ENCODE measurements at regions not wholly inside any gene's neighbourhood (a gene's known extent, or its start where the extent isn't known, plus 50 kb on each side); places are given as distances from the start of the nearest gene placed in this dataset.
"Not testable (repeated sequence)": the region's sequence is repeated elsewhere in the genome, so short reads cannot be mapped to it uniquely, and the experiment has no call there.

DNA sequence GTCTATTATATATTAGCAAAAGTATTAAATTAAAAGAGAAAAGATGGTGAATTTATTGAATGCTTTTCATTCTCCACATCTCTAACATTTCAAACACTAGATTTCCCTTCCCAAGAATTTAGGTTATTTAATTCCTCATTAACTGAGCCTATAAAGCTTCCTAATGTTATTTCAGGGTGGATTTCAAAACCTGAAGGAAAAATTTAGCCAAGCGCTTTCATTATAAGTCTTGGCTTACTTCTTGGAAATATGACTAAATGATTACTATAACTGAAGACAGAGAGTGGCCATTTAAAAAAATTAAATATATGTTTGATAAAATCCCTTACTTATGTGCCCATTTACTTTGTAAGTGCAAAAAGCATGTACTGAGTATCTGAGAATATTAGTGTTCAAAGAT lies 141.8 kb upstream of the ARSJ start:
- in situ Hi-C loops (cut with HindIII; ENCODE audit: low sequenced_read_pairs) = no loop called here
- no peak for DNase-seq (ENCODE audit: low read depth)
- TF ChIP-seq, protein P1, sequence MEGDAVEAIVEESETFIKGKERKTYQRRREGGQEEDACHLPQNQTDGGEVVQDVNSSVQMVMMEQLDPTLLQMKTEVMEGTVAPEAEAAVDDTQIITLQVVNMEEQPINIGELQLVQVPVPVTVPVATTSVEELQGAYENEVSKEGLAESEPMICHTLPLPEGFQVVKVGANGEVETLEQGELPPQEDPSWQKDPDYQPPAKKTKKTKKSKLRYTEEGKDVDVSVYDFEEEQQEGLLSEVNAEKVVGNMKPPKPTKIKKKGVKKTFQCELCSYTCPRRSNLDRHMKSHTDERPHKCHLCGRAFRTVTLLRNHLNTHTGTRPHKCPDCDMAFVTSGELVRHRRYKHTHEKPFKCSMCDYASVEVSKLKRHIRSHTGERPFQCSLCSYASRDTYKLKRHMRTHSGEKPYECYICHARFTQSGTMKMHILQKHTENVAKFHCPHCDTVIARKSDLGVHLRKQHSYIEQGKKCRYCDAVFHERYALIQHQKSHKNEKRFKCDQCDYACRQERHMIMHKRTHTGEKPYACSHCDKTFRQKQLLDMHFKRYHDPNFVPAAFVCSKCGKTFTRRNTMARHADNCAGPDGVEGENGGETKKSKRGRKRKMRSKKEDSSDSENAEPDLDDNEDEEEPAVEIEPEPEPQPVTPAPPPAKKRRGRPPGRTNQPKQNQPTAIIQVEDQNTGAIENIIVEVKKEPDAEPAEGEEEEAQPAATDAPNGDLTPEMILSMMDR (IDR thresholded peaks at IDR 0.05; ENCODE audit: low read depth, low read length, missing control alignments) = no peak
- no peak overlapping the region for H3K4me3 ChIP-seq (ENCODE audit: low read depth, low read length)

DNA sequence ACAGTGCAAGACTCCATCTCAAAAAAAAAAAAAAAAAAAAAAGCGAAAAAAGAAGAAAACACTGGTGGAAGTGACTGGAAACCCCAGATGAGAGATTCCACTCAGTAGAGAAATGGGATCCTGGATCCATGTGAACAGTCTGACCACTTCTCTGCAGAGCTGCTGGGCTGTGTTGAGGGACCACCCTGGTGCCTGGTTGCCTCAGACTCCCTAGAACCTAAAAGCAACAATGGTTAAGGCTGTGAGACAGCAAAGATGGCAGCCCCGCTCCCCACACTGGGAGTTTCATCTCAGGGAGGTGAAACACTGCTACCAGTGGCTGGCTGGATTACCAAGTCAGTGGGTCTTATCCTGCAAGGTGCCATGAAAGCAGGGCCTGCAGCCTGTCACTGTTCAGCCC lies 152.8 kb upstream of the ARSJ start:
- TF ChIP-seq, protein P1 (IDR thresholded peaks at IDR 0.05; ENCODE audit: low read depth, low read length, missing control alignments) = no peak
- no peak for DNase-seq (ENCODE audit: low read depth)
- in situ Hi-C loops (cut with HindIII; ENCODE audit: low sequenced_read_pairs) = no loop called here
- H3K4me3 ChIP-seq (ENCODE audit: low read depth, low read length) = no peak overlapping the region

DNA sequence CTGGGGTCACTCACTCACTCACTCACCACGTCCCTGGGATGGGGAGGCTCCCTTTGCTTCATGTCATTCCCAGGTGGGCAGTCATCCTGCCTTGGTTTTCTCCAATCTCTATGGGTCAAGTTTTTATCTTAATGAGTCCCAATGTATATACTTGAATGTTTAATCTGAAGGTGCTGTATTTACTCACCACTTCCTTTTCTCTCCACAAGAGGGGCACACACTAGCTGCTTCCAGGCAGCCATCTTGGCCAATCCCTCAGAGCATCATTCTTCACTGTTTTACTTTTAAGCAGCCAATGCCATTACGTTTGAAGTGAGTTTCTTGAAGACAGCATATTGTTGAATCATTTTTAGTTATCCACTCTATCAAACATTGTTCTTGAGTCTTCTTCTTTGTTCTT lies 153.4 kb upstream of the ARSJ start:
- TF ChIP-seq, protein P1 (IDR thresholded peaks at IDR 0.05; ENCODE audit: low read depth, low read length, missing control alignments) = peak; percentile 36
- no peak for DNase-seq (ENCODE audit: low read depth)
- no peak overlapping the region for H3K4me3 ChIP-seq (ENCODE audit: low read depth, low read length)
- in situ Hi-C loops (cut with HindIII; ENCODE audit: low sequenced_read_pairs) = no loop called here

DNA sequence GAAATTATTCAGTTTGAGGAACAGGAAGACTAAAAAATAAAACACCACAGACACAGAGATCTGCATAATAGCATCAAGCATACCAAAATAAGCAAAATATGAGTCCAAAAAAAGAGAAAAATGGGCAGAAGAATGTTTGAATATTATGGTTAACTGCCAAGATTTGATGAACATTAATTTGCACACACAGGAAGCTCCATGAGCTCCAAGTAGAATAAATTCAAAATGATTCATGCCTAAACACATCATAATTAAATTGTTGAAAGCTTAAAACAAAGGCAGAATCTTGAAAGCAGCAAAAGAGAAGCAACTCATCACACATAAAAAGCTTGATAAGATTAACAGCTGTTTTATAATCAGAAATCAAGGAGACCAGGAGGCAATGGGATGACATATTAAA lies 156.6 kb upstream of the ARSJ start:
- in situ Hi-C loops (cut with HindIII; ENCODE audit: low sequenced_read_pairs) = no loop called here
- H3K4me3 ChIP-seq (ENCODE audit: low read depth, low read length) = no peak overlapping the region
- DNase-seq (ENCODE audit: low read depth) = no peak
- TF ChIP-seq, protein P1 (IDR thresholded peaks at IDR 0.05; ENCODE audit: low read depth, low read length, missing control alignments) = no peak

DNA sequence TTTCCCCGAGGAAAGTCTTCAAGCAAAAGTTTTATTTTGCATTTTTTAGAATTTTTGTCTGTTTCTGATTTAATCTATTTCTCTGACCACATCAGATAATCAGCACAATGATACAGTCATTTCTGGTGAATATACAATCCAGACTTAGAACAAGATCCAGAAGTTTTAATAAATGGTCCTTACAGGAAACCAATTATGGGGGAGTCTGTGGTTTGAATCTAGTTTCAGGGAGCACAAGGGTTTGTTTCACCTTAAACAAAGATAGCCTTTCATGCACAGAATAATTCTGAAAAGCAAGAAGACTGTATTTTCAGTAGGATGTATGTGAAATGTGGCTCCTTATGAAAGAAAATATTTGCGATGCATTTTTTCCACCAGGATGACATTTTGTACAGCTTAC lies 158.5 kb upstream of the ARSJ start:
- in situ Hi-C loops (cut with HindIII; ENCODE audit: low sequenced_read_pairs) = no loop called here
- no peak for DNase-seq (ENCODE audit: low read depth)
- H3K4me3 ChIP-seq (ENCODE audit: low read depth, low read length) = no peak overlapping the region
- TF ChIP-seq, protein P1 (IDR thresholded peaks at IDR 0.05; ENCODE audit: low read depth, low read length, missing control alignments) = no peak

DNA sequence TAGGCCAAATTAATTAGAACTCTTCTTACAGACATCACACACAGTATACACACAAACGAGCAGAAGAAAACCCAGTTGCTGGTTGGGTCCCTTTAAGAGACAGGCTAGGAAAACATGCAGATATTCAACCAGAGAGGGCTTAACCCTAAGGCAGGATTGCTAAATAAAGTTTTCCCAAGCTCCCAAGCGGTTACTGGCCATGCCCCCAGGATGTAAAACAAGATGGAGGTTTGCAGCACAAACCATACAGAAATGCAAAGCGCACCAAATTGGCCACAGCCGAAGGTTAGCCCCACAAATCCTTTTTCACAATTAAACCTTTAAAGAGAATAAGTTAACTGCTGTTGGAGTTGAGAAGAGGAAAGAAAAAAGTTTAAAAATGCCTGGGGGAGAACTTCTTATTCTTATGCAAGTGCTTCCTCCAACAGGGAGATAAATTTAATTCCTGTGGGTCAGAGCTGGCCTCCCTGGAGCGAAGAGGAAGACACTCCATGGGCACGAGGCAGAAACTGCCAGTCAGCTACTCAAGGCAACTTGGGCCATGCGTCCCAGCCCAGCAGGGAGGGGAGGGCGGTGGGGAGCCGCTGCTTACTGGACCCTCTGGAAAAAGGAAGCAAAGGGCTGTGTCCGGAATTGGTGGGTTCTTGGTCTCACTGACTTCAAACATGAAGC lies 167.6 kb upstream of the ARSJ start:
- in situ Hi-C loops (cut with HindIII; ENCODE audit: low sequenced_read_pairs) = no loop called here
- TF ChIP-seq, protein P1 (IDR thresholded peaks at IDR 0.05; ENCODE audit: low read depth, low read length, missing control alignments) = no peak
- H3K4me3 ChIP-seq (ENCODE audit: low read depth, low read length) = no peak overlapping the region
- no peak for DNase-seq (ENCODE audit: low read depth)

DNA sequence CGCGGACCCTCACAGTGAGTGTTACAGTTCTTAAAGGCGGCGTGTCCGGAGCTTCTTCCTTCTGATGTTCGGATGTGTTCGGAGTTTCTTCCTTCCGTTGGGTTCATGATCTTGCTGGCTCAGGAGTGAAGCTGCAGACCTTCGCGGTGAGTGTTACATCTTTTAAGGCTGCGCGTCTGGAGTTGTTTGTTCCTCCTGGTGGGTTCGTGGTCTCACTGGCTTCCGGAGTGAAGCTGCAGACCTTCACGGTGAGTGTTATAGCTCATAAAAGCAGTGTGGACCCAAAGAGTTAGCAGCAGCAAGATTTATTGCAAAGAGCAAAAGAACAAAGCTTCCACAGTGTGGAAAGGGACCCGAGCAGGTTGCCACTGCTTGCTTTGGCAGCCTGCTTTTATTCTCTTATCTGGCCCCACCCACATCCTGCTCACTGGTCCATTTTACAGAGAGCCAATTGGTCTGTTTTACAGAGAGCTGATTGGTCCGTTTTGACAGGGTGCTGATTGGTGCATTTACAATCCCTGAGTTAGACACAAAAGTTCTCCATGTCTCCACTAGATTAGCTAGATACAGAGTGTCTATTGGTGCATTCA lies 168.3 kb upstream of the ARSJ start:
- DNase-seq (ENCODE audit: low read depth); H3K4me3 ChIP-seq (ENCODE audit: low read depth, low read length); in situ Hi-C loops (cut with HindIII; ENCODE audit: low sequenced_read_pairs): not testable (repeated sequence)

DNA sequence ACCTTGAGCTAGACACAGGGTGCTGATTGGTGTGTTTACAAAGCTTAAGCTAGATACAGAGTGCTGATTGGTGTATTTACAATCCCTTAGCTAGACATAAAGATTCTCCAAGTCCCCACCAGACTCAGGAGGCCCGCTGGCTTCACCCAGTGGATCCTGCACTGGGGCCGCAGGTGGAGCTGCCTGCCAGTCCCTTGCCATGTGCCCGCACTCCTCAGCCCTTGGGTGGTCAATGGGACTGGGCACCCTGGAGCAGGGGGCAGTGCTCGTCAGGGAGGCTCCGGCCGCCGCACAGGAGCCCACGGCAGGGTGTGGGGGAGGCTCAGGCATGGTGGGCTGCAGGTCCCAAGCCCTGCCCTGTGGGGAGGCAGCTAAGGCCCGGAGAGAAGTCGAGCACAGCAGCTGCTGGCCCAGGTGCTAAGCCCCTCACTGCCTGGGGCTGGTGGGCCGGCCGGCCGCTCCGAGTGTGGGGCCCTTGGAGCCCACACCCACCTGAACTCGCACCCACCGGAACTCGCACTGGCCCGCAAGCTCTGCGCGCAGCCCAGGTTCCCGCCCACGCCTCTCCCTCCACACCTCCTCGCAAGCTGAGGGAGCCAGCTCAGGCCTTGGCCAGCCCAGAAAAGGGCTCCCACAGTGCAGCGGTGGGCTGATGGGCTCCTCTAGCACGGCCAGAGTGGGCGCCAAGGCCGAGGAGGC lies 169.1 kb upstream of the ARSJ start:
- in situ Hi-C loops (cut with HindIII; ENCODE audit: low sequenced_read_pairs); H3K4me3 ChIP-seq (ENCODE audit: low read depth, low read length); DNase-seq (ENCODE audit: low read depth): not testable (repeated sequence)

Data from astrocyte of the cerebellum (primary cell).